ENCODE measurements at regions not wholly inside any gene's neighbourhood (a gene's known extent, or its start where the extent isn't known, plus 50 kb on each side); places are given as distances from the start of the nearest gene placed in this dataset.

GRCh38 chr18:10322004-10322403, 132.4 kb upstream of the APCDD1 start:
- no peak for DNase-seq (ENCODE audit: insufficient read length, low spot score, missing footprints)
- no peak overlapping the region for H2AFZ ChIP-seq (ENCODE audit: low read length)
- no peaks in the 10 kb centered on the region for H4K20me1 ChIP-seq (ENCODE audit: insufficient read depth, low read length)
- no peak overlapping the region for H3K4me2 ChIP-seq (ENCODE audit: insufficient read depth, low read length)
- TF ChIP-seq, protein P1, sequence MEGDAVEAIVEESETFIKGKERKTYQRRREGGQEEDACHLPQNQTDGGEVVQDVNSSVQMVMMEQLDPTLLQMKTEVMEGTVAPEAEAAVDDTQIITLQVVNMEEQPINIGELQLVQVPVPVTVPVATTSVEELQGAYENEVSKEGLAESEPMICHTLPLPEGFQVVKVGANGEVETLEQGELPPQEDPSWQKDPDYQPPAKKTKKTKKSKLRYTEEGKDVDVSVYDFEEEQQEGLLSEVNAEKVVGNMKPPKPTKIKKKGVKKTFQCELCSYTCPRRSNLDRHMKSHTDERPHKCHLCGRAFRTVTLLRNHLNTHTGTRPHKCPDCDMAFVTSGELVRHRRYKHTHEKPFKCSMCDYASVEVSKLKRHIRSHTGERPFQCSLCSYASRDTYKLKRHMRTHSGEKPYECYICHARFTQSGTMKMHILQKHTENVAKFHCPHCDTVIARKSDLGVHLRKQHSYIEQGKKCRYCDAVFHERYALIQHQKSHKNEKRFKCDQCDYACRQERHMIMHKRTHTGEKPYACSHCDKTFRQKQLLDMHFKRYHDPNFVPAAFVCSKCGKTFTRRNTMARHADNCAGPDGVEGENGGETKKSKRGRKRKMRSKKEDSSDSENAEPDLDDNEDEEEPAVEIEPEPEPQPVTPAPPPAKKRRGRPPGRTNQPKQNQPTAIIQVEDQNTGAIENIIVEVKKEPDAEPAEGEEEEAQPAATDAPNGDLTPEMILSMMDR (IDR thresholded peaks at IDR 0.05; ENCODE audit: extremely low read depth, low read depth, low read length): no peak
- H3K9me3 ChIP-seq (ENCODE audit: low read depth, low read length): no peaks in the 10 kb centered on the region
- H3K4me1 ChIP-seq (ENCODE audit: insufficient read depth, low read length): peaks cover 5% of the 10 kb centered on the region
- H3K36me3 ChIP-seq (ENCODE audit: insufficient read depth, low read length): no peaks in the 10 kb centered on the region
- peaks cover 8% of the 10 kb centered on the region for H3K27me3 ChIP-seq (ENCODE audit: insufficient read depth, low read length)
- H3K79me2 ChIP-seq (ENCODE audit: insufficient read depth, low read length): no peaks in the 10 kb centered on the region
- no peak overlapping the region for H3K4me3 ChIP-seq (ENCODE audit: insufficient read depth, low read length)
- no peak overlapping the region for H3K27ac ChIP-seq (ENCODE audit: low read depth, low read length)

DNA sequence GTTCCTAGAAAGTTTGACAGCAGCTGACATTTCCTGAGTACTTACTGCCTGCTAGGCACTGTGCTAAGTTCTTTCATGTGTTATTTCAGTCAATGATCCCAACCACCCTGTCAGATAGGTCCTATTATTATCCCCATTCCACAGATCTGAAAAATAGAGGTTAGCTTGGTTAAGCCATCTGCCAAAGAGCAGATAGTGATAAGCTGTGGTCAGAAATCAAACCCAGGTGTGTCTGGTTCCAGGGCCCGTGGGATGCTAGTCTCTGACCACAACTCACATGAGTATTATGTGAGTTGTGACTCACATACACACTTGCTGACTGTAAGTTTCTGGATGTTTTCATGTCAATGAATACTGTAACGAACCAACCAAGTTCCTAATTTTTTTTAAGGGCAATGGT, 132.0 kb upstream of the APCDD1 start:
- no peak overlapping the region for H3K4me2 ChIP-seq (ENCODE audit: insufficient read depth, low read length)
- H3K27ac ChIP-seq (ENCODE audit: low read depth, low read length): no peak overlapping the region
- TF ChIP-seq, protein P1 (IDR thresholded peaks at IDR 0.05; ENCODE audit: extremely low read depth, low read depth, low read length): no peak
- H2AFZ ChIP-seq (ENCODE audit: low read length): no peak overlapping the region
- DNase-seq (ENCODE audit: insufficient read length, low spot score, missing footprints): no peak
- no peaks in the 10 kb centered on the region for H4K20me1 ChIP-seq (ENCODE audit: insufficient read depth, low read length)
- H3K9me3 ChIP-seq (ENCODE audit: low read depth, low read length): no peaks in the 10 kb centered on the region
- no peaks in the 10 kb centered on the region for H3K36me3 ChIP-seq (ENCODE audit: insufficient read depth, low read length)
- H3K27me3 ChIP-seq (ENCODE audit: insufficient read depth, low read length): peaks cover 8% of the 10 kb centered on the region
- no peak overlapping the region for H3K4me3 ChIP-seq (ENCODE audit: insufficient read depth, low read length)
- no peaks in the 10 kb centered on the region for H3K79me2 ChIP-seq (ENCODE audit: insufficient read depth, low read length)
- H3K4me1 ChIP-seq (ENCODE audit: insufficient read depth, low read length): peaks cover 5% of the 10 kb centered on the region

DNA sequence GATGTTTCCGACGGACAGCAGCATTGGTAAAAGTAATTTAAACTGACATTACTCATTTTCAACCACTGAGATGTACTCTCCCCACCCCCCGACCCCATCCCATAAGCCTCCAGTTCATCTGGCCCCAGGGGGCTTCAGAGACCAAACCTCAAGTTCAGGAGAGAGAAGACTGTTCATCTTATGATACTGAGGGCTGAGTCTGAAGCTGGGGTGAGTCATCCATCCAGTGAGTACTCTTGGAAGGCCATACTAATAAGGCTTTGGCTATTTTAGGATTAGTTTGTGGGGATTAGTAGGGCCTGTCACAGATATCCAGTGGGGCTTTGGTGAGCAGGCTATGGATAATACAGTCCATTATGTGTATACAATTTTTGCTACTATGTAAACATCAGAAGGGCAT, 125.3 kb upstream of the APCDD1 start:
- TF ChIP-seq, protein P1 (IDR thresholded peaks at IDR 0.05; ENCODE audit: extremely low read depth, low read depth, low read length): no peak
- no peaks in the 10 kb centered on the region for H3K36me3 ChIP-seq (ENCODE audit: insufficient read depth, low read length)
- H2AFZ ChIP-seq (ENCODE audit: low read length): no peak overlapping the region

GRCh38 chr18:10330428-10330827, 124.0 kb upstream of the APCDD1 start:
- Histone ChIP-seq H3K27me3 (ENCODE audit: insufficient read depth, low read length) (no peaks in the 10 kb centered on the region), H4K20me1 (ENCODE audit: insufficient read depth, low read length) (no peaks in the 10 kb centered on the region), H3K4me2 (ENCODE audit: insufficient read depth, low read length) (no peak overlapping the region), H3K9me3 (ENCODE audit: low read depth, low read length) (no peaks in the 10 kb centered on the region), H3K79me2 (ENCODE audit: insufficient read depth, low read length) (no peaks in the 10 kb centered on the region), H3K4me1 (ENCODE audit: insufficient read depth, low read length) (no peaks in the 10 kb centered on the region), H3K27ac (ENCODE audit: low read depth, low read length) (no peak overlapping the region), H3K36me3 (ENCODE audit: insufficient read depth, low read length) (no peaks in the 10 kb centered on the region), H3K4me3 (ENCODE audit: insufficient read depth, low read length) (no peak overlapping the region), H2AFZ (ENCODE audit: low read length) (no peak overlapping the region)
- TF ChIP-seq, protein P1 (IDR thresholded peaks at IDR 0.05; ENCODE audit: extremely low read depth, low read depth, low read length): no peak
- no peak for DNase-seq (ENCODE audit: insufficient read length, low spot score, missing footprints)

More for the DNA sequence above, 125.3 kb upstream of the APCDD1 start:
- Histone ChIP-seq H3K27me3 (ENCODE audit: insufficient read depth, low read length) (no peaks in the 10 kb centered on the region), H3K79me2 (ENCODE audit: insufficient read depth, low read length) (no peaks in the 10 kb centered on the region), H3K27ac (ENCODE audit: low read depth, low read length) (no peak overlapping the region), H3K4me2 (ENCODE audit: insufficient read depth, low read length) (no peak overlapping the region), H4K20me1 (ENCODE audit: insufficient read depth, low read length) (no peaks in the 10 kb centered on the region), H3K4me3 (ENCODE audit: insufficient read depth, low read length) (no peak overlapping the region), H3K4me1 (ENCODE audit: insufficient read depth, low read length) (no peaks in the 10 kb centered on the region), H3K9me3 (ENCODE audit: low read depth, low read length) (no peaks in the 10 kb centered on the region)
- no peak for DNase-seq (ENCODE audit: insufficient read length, low spot score, missing footprints)

Data from osteoblast (primary cell).